ENCODE measurements at regions not wholly inside any gene's neighbourhood (a gene's known extent, or its start where the extent isn't known, plus 50 kb on each side); places are given as distances from the start of the nearest gene placed in this dataset.

DNA sequence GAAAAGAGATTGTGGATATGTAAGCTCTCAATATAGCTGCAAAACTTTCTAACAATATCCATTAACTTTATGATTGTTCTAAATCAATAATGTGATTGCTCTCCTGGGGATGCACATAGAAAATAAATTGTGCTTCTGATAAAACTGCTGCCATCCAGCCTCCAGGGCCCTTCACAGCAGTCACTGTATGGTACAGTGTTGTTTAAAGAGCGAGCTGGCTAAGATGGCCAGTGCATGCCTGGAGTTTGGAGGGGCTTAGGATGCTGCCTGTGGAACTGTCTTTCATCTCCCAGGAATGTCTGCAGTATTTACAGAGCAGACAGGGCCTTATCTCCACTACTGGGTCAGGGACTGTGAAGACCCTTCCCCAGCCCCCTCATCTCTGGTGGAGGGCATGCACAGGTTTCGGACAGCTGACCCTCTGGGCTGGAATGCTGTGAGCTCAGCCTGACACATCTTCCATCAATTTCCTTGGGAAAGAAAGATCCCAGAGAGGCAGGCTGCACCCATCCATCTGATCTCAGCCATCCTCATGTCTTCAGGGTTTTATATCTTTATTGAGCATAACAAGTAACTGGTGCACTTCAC, 137.0 kb downstream of the PLPP3 start:
- TF ChIP-seq, protein P1, sequence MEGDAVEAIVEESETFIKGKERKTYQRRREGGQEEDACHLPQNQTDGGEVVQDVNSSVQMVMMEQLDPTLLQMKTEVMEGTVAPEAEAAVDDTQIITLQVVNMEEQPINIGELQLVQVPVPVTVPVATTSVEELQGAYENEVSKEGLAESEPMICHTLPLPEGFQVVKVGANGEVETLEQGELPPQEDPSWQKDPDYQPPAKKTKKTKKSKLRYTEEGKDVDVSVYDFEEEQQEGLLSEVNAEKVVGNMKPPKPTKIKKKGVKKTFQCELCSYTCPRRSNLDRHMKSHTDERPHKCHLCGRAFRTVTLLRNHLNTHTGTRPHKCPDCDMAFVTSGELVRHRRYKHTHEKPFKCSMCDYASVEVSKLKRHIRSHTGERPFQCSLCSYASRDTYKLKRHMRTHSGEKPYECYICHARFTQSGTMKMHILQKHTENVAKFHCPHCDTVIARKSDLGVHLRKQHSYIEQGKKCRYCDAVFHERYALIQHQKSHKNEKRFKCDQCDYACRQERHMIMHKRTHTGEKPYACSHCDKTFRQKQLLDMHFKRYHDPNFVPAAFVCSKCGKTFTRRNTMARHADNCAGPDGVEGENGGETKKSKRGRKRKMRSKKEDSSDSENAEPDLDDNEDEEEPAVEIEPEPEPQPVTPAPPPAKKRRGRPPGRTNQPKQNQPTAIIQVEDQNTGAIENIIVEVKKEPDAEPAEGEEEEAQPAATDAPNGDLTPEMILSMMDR (IDR thresholded peaks at IDR 0.05), result no peak
- Mint-ChIP-seq H3K36me3 (ENCODE audit: low read depth) (no peaks in the 10 kb centered on the region), H3K4me3 (ENCODE audit: unreplicated experiment) (no peak overlapping the region), H3K4me1 (ENCODE audit: low read depth) (peaks cover 10% of the 10 kb centered on the region), H3K27ac (ENCODE audit: unreplicated experiment) (no peak overlapping the region), H3K27me3 (ENCODE audit: low read depth) (no peaks in the 10 kb centered on the region), H3K9me3 (ENCODE audit: low read depth) (no peaks in the 10 kb centered on the region)
- no peak for DNase-seq (ENCODE audit: low spot score)

DNA sequence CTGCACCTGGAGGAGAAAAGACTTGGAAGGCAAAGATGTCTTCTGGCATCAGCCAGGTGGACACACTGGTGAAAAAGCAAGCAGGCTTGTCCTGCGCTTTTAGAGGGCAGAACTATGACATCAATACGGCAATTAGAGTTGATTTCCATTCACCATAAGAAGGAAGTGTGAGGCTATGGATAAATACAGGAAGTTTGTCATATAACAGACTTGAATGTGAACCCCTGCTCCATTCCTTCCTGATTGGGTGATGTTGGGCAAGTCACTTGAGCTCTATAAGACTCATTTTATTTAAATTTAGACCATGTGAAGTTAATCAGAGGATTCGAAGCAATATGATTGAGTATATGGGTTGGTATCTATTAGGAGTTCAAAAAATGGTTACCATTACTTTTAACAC, 137.8 kb downstream of the PLPP3 start:
- no peaks in the 10 kb centered on the region for H3K9me3 Mint-ChIP-seq (ENCODE audit: low read depth)
- H3K27me3 Mint-ChIP-seq (ENCODE audit: low read depth), result no peaks in the 10 kb centered on the region
- TF ChIP-seq, protein P1 (IDR thresholded peaks at IDR 0.05), result no peak
- H3K27ac Mint-ChIP-seq (ENCODE audit: unreplicated experiment), result no peak overlapping the region
- no peak overlapping the region for H3K4me3 Mint-ChIP-seq (ENCODE audit: unreplicated experiment)
- H3K36me3 Mint-ChIP-seq (ENCODE audit: low read depth), result no peaks in the 10 kb centered on the region
- peaks cover 7% of the 10 kb centered on the region for H3K4me1 Mint-ChIP-seq (ENCODE audit: low read depth)
- no peak for DNase-seq (ENCODE audit: low spot score)

DNA sequence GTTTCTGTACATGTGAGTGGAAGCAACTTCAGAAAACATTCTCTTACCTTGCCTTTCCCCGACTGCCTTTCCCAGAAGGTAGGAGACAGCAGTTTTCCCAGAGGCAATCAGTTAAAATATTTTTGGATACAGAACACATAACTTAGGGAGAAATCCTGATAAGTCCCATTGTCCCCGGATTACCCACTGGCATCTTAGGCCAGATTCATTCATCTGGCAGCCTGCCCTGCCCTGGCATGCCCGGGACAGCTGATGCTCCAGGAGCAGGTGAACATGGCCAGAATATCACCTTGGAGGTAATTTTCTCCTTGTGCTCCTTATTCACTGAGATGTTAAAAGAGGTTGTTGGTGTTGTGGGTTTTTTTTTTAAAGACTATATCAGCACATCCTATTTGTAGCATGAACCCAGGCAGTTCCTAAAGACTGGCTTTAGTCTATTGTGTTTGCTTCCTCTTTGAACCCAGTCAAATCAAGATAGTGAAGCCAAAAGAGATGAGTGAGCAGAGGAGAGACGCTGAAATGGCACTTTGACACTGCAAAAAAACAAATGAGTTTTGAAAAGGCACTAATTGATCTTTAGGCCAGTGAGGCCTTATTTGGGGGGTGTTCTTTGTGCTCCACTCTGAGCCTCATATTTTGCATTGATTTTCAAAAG, 139.6 kb downstream of the PLPP3 start:
- no peaks in the 10 kb centered on the region for H3K36me3 Mint-ChIP-seq (ENCODE audit: low read depth)
- TF ChIP-seq, protein P1 (IDR thresholded peaks at IDR 0.05), result no peak
- DNase-seq (ENCODE audit: low spot score), result no peak
- no peaks in the 10 kb centered on the region for H3K9me3 Mint-ChIP-seq (ENCODE audit: low read depth)
- peaks cover 3% of the 10 kb centered on the region for H3K4me1 Mint-ChIP-seq (ENCODE audit: low read depth)
- H3K27me3 Mint-ChIP-seq (ENCODE audit: low read depth), result no peaks in the 10 kb centered on the region
- no peak overlapping the region for H3K27ac Mint-ChIP-seq (ENCODE audit: unreplicated experiment)
- no peak overlapping the region for H3K4me3 Mint-ChIP-seq (ENCODE audit: unreplicated experiment)

DNA sequence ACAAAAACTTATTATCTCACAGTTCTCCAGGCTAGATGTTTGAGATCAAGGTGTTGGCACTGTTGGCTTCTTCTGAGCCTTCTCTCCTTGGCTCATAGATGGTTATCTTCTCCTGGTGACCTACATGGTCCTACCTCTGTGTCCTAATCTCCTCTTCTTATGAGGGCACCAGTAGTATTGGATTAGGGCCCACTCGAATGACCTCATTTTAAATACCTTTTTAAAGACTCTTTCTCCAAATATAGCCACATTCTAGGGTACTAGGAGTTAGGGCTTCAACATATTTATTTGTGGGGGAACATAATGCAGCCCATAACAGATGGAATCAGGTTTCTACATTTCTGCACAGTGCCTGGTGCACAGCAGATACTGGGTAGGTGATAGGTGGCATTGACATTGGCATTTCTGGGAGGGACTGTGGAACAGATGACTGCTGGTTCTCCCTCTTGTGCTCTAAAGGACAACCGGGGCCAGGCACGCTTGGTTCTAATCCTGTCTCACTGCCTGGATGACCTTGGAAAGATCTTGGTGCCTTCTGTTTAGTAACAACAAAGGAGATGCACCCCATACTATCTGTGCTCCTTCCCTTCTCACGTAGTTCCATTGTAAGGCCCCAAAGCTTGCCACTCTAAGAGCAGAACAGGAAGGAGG, 140.3 kb downstream of the PLPP3 start:
- TF ChIP-seq, protein P1 (IDR thresholded peaks at IDR 0.05), result no peak
- Mint-ChIP-seq H3K4me3 (ENCODE audit: unreplicated experiment) (no peak overlapping the region), H3K9me3 (ENCODE audit: low read depth) (no peaks in the 10 kb centered on the region), H3K36me3 (ENCODE audit: low read depth) (no peaks in the 10 kb centered on the region), H3K4me1 (ENCODE audit: low read depth) (peaks cover 5% of the 10 kb centered on the region), H3K27ac (ENCODE audit: unreplicated experiment) (no peak overlapping the region), H3K27me3 (ENCODE audit: low read depth) (no peaks in the 10 kb centered on the region)
- no peak for DNase-seq (ENCODE audit: low spot score)

DNA sequence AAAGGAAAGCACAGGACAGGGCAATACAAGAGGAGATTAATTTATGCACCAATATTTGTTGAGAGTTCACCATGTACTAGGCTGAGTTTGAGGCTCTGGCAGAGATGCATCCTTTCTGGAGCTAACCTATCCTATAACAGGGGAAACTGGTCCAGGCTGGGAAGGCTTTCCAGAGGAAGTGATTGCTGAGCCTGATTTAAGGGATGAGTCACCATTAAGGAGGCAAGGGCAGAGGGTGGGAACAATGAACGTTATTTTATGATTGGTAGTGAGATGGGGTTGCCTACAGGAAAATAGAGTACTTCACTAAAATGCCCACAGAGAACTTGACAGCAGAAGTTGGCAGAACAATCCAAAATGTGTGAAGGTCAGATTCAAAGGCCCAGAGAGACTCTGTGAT, 141.4 kb downstream of the PLPP3 start:
- Mint-ChIP-seq H3K9me3 (ENCODE audit: low read depth) (no peaks in the 10 kb centered on the region), H3K27ac (ENCODE audit: unreplicated experiment) (no peak overlapping the region), H3K36me3 (ENCODE audit: low read depth) (no peaks in the 10 kb centered on the region), H3K4me1 (ENCODE audit: low read depth) (peaks cover 9% of the 10 kb centered on the region), H3K27me3 (ENCODE audit: low read depth) (no peaks in the 10 kb centered on the region), H3K4me3 (ENCODE audit: unreplicated experiment) (no peak overlapping the region)
- no peak for DNase-seq (ENCODE audit: low spot score)
- TF ChIP-seq, protein P1 (IDR thresholded peaks at IDR 0.05), result no peak

Measured in chondrocyte (in vitro differentiated cells).